ENCODE measurements at regions not wholly inside any gene's neighbourhood (a gene's known extent, or its start where the extent isn't known, plus 50 kb on each side); places are given as distances from the start of the nearest gene placed in this dataset.

GRCh38 chrX:126489116-126489695 lies 63.4 kb downstream of the DCAF12L1 start:
- Histone ChIP-seq H3K9me3 (replicated peaks; ENCODE audit: control insufficient read depth, insufficient read depth, low read length) (no peaks in the 10 kb centered on the region), H3K36me3 (ENCODE audit: control insufficient read depth in 2 of 2, extremely low read depth in 1 of 2, insufficient read depth in 2 of 2, low read length in 2 of 2) (no peaks in the 10 kb centered on the region), H3K4me3 (replicated peaks in 1 of 3; ENCODE audit: insufficient read depth in 1 of 3, low read depth in 1 of 3, low read length in 3 of 3) (no peak overlapping the region), H3K27ac (ENCODE audit: insufficient read depth, low read depth, low read length) (no peak overlapping the region), H3K27me3 (ENCODE audit: control insufficient read depth in 2 of 2, insufficient read depth in 2 of 2, low read length in 2 of 2) (no peaks in the 10 kb centered on the region), H3K9ac (replicated peaks; ENCODE audit: extremely low read depth, insufficient read depth, low read length) (no peak overlapping the region), H3K4me2 (ENCODE audit: insufficient read depth, low read length) (no peak overlapping the region), H4K20me1 (replicated peaks; ENCODE audit: control insufficient read depth, extremely low read depth, insufficient read depth, low read length) (no peaks in the 10 kb centered on the region), H2AFZ (ENCODE audit: low read depth, low read length) (no peak overlapping the region), H3K4me1 (ENCODE audit: control insufficient read depth, extremely low read depth, insufficient read depth, low read length) (no peaks in the 10 kb centered on the region), H3K79me2 (ENCODE audit: control insufficient read depth, insufficient read depth, low read length) (no peaks in the 10 kb centered on the region), H3K9me1 (replicated peaks; ENCODE audit: control insufficient read depth, extremely low read depth, insufficient read depth, low read length) (no peaks in the 10 kb centered on the region)
- dilution Hi-C loops (cut with MboI; ENCODE audit: extremely low pct_ligation_motif_present, low sequenced_read_pairs) = no loop called here
- no TSS peak for BruUV-seq (replicated peaks)
- intact Hi-C loops (cut with micrococcal nuclease) = no loop called here
- DNase-seq (ENCODE audit: low read depth, low spot score) (no peak), FAIRE-seq (no peak)
- POLR2A ChIA-PET = no interaction called here
- no peak for TF ChIP-seq POLR2AphosphoS5 (IDR thresholded peaks at IDR 0.05; ENCODE audit: insufficient read depth, low read depth, low read length)
- TF ChIP-seq, protein P1, sequence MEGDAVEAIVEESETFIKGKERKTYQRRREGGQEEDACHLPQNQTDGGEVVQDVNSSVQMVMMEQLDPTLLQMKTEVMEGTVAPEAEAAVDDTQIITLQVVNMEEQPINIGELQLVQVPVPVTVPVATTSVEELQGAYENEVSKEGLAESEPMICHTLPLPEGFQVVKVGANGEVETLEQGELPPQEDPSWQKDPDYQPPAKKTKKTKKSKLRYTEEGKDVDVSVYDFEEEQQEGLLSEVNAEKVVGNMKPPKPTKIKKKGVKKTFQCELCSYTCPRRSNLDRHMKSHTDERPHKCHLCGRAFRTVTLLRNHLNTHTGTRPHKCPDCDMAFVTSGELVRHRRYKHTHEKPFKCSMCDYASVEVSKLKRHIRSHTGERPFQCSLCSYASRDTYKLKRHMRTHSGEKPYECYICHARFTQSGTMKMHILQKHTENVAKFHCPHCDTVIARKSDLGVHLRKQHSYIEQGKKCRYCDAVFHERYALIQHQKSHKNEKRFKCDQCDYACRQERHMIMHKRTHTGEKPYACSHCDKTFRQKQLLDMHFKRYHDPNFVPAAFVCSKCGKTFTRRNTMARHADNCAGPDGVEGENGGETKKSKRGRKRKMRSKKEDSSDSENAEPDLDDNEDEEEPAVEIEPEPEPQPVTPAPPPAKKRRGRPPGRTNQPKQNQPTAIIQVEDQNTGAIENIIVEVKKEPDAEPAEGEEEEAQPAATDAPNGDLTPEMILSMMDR (IDR thresholded peaks at IDR 0.05; ENCODE audit: extremely low read depth in 1 of 2, insufficient read depth in 1 of 2, low read depth in 1 of 2, low read length in 2 of 2) = no peak
- no peak for TF ChIP-seq FOS (IDR thresholded peaks at IDR 0.05; ENCODE audit: borderline replicate concordance, insufficient read depth, low read length)
- no peak for TF ChIP-seq JUN (IDR thresholded peaks at IDR 0.05; ENCODE audit: borderline replicate concordance, insufficient read depth, insufficient read length, low read depth)
- TF ChIP-seq MAX (IDR thresholded peaks at IDR 0.05; ENCODE audit: insufficient read depth, insufficient read length) = no peak
- no peak for TF ChIP-seq GATA2 (IDR thresholded peaks at IDR 0.05; ENCODE audit: insufficient read depth, insufficient read length, low read depth, low read length)
- no peak for TF ChIP-seq POLR2A (IDR thresholded peaks at IDR 0.05; ENCODE audit: low read depth, low read length)
- TF ChIP-seq MYC (IDR thresholded peaks at IDR 0.05; ENCODE audit: low read depth, low read length) = no peak
- TF ChIP-seq EZH2 (IDR thresholded peaks at IDR 0.05; ENCODE audit: borderline replicate concordance, low read depth, low read length, severe bottlenecking) = no peak
- CTCF ChIA-PET = no interaction called here
